GM19438 (cell line): ENCODE measurements at regions not wholly inside any gene's neighbourhood (a gene's known extent, or its start where the extent isn't known, plus 50 kb on each side); places are given as distances from the start of the nearest gene placed in this dataset.
"Not testable (repeated sequence)": the region's sequence is repeated elsewhere in the genome, so short reads cannot be mapped to it uniquely, and the experiment has no call there.

Experiments used
- ATAC-seq: cut with Tn5 transposase; IDR thresholded peaks from one replicate; pipeline ENCODE4 v1.9.1; 2021; ENCODE audit warnings: low read depth; ENCODE audit not compliant: unreplicated experiment

DNA sequence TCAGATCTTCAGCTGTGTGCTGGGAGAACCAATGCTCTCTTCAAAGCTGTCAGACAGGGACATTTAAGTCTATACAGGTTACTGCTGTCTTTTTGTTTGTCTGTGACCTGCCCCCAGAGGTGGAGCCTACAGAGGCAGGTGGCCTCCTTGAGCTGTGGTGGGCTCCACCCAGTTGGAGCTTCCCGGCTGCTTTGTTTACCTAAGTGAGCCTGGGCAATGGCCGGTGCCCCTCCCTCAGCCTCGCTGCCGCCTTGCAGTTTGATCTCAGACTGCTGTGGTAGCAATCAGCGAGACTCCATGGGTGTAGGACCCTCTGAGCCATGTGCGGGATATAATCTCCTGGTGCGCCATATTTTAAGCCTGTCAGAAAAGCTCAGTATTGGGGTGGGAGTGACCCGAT lies 745.8 kb upstream of the POU3F2 start:
- ATAC-seq, result not testable (repeated sequence)

DNA sequence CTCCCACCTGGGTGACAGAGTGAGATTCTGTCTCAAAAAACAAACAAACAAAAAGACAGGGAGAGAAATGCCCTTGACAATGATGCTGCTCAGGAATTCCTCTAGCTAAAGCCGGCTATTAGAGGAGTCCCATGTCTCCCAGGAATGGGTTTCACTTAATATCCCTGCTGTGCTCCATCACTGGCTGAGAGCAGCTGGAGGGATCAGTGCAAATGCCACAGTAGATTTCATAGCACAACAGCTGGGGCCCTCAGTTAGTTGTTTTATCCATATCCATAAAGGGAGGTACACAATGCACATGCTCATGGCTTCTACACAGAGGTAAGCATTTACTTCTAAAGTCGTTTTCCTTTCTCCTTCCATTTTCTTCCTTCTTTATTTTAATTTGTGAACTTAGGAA lies 742.0 kb upstream of the POU3F2 start:
- ATAC-seq, result no peak

DNA sequence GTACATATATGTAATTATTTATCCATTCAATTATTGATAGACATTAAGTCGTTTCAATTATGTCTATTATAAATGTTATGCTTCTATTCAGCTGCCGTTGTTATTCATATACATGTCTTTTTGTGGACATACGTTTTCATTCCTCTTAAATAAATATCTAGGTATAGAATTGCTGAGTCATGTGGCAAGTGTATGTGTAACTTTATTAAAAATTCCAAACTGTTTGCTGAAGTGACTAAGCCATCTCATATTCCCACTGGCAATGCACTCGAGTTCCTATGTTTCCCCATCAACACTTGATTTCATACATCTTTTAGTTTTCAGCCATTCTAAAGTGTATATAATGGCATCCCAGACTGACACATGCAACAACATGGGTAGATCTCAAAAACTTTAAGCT lies 739.7 kb upstream of the POU3F2 start:
- ATAC-seq, result no peak

- no peak for ATAC-seq
These were observed 726.6 kb upstream of the POU3F2 start for GRCh38 chr6:98107801-98108200.

DNA sequence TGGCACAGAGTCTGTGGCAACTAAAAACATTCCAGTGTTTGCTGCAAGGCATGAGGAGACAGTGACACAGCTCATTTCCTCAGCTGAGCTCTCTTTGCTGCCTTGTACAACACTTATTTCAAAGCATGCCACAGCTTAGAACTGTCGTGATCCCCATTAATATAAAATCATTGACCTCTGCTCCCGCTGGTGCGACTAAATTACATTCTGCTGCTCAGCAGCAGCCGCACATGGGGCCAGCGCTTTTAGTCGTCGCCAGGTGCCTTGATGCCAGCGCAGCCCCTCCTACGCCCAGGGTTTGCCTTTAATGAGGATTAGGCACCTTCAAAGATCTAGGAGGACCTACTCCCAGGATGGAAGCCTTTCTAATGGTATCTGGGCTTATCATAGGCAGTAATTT lies 717.9 kb upstream of the POU3F2 start:
- ATAC-seq, result no peak

DNA sequence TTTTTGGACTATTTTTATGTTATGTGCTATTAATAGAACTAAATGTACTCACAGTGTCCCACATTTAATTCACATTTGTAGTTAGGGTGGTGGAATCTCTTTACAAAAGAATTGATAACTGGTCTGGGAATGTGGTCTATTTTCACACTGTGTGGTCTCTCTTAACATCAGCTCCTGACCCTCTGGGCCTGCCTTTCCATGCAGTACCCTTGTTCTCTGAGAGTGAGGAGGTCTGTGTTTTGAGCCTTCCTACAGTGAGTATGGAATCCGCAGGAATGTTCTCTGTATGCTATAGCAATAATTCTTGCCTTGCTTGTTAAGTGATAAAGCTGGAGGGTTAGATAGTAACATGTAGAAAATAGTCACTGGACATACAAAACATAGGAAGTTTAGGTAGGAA lies 717.3 kb upstream of the POU3F2 start:
- no peak for ATAC-seq

- ATAC-seq, result no peak
These were observed 715.9 kb upstream of the POU3F2 start for GRCh38 chr6:98118397-98119045.

DNA sequence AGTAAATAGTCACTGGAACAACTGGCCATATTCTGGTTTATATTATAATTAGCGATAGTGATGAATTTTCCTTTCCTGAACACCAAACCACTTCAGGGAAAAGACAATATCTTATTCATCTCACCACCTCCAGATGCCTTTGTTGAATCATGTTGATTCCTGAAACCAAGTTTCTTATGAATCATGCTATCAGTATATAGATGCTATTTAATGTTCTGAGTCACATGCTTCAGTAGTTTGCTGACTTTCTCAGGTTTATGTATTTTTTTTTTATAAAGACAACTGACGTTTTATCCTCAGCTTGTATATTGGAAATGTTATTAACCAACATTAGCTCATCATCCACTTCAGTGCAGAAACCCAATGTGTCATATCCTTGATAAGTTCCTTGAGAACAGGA lies 710.2 kb upstream of the POU3F2 start:
- ATAC-seq, result no peak

DNA sequence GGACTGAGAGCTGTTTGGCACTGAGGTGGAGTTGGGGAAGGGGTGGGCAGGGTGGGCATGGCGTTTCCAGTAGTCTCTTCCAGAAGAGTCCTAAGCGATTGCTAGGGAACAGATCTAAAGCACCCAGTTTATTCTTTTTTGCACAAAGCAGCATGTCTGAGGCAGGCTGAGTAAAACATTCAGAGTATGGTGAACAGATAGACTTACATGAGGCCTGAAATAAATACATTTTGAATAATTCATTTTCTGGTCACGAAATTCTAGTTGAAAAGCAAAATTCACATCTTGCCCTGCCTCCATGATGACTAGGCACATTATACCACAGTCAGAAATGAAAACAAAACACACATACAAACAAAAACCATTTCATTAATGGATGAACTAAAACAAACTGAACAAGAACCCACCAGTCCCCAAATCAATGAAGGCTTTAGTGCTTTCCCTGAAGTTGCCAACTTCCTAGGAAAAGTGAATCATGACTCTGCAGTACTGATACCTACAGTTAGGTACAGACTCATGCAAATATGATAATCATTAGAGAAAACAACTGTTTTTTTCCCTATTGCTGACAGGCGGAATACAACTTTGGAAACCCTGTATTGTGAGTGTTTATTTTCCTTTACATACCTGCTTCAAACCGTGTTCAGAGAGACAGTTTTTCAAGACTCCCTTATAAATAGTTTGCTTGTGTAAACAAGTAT lies 702.9 kb upstream of the POU3F2 start:
- ATAC-seq, result no peak

GRCh38 chr6:98136333-98136732 lies 698.0 kb upstream of the POU3F2 start:
- ATAC-seq, result no peak

DNA sequence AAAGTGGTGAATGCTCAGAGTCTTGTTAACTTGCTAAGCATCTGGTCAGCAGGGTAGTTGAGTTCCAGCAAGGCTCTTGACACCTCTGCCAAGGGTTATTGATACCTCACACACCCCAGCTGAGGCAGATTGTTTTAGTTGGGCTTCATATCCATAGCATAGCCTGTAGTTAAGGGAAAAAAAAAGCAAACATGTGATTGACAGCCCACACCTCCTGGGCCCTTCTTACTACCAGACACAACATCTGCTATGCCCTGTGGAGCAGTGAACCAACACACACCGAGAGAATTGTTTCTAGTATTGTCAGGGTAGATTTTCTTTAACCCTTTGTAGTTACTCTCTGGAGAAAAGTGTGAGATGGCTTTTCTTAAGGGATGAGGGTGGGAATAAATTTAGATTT lies 697.0 kb upstream of the POU3F2 start:
- no peak for ATAC-seq

DNA sequence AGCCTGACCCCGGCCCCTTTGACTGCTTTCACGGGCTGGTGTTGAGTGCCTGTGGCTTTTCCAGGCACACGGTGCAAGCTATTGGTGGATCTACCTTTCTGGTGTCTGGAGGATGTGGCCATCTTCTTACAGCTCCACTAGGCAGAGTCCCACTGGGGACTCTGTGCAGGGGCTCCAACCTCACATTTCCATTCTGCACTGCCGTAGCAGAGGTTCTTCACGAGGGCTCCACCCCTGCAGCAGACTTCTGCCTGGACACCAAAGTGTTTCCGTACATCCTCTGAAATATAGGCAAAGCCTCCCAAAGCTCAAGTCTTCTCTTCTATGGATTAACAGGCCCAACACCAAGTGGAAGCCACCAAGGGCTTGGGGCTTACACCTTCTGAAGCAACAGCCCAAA lies 691.5 kb upstream of the POU3F2 start:
- ATAC-seq, result no peak

DNA sequence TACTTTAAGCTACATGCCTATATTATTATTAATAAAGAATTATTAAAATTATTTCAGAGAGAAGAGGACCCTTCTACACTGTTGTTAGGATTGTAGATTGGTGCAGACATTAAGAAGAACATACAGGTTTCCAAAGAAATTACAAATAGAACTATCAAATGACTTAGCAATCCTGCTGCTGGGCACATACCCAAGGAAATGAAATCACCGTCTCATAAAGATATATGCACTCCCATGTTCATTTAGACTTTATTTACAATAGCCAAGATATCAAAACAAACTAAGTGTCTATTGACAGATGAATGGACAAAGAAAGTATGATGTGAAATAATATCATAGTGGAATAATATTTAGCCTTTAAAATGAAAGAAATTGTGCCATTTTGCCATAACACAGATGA lies 687.7 kb upstream of the POU3F2 start:
- no peak for ATAC-seq

DNA sequence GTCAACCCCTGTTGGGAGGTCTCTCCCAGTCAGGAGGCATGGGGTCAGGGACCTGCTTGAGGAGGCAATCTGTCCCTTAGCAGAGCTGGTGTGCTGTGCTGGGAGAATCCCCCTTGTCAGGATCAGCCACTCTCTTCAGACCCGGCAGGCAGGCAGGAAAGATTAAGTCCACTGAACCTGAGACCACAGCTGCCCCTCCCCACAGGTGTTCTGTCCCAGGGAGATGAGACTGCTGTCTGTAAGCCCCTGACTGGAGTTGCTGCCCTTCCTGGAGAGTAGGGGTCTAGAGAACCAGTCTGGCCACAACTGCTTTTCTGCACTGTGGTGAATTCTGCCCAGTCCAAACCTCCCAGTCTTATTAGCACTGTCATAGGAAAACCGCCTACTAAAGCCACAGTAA lies 677.8 kb upstream of the POU3F2 start:
- no peak for ATAC-seq

DNA sequence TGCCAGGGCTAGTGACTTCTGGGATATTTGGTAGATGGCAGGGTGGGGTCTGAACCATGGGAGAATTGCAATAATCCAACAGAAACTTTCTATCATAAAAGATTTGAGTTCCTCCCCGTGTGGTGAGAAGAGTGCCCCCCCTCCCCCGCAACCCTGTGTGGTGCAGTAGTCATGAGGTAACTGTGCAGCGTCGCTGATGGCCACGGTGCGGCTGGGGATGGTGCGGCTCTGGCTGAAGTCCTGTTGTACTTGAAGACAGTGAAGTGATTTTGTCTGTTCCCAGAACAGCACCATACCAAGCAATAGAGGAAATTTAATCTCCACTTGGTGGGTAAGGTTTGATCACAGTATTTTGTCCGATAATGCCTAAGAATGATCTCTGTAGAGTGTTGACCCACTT lies 654.8 kb upstream of the POU3F2 start:
- ATAC-seq, result no peak

DNA sequence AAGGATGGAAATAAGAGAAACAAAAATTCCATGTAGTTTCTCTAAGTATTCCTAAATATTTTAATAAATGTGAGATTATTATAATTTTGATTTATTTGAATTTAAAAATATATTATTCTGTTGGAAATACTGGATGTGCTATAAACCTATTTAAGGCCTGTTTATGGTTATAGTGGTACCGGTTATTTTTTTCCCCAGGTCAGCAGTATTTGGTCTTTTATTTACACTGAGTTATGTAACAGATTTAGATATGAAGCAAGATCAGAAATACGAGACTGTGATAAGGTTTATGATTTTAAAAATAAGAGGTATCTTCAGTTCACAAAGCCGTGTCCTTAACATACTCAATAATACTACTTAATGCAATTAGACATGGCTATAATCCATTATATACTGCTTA lies 634.3 kb upstream of the POU3F2 start:
- ATAC-seq, result no peak

GRCh38 chr6:98203170-98203806 lies 631.1 kb upstream of the POU3F2 start:
- no peak for ATAC-seq

GRCh38 chr6:98212468-98212867 lies 621.9 kb upstream of the POU3F2 start:
- ATAC-seq, result no peak

DNA sequence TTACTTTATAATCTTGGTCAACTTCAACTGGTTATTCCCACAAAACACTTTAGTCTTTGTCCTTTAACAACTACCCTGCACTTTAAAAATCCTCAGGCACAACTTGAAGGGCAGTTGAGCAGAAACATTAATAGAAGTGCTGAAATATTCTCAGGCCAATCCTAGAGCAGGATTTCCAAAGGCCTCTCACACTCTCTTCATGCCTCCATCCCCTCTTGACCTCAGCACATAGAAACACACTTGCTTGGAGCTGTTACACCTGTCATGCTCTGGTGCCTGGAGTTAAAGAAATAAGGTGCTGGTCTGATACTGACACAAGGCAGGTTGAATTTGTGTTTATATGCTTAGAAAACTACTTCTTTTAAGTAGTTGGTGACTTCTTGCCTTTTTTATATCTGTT lies 618.8 kb upstream of the POU3F2 start:
- ATAC-seq, result no peak

GRCh38 chr6:98230250-98230649 lies 604.1 kb upstream of the POU3F2 start:
- no peak for ATAC-seq

GRCh38 chr6:98239057-98239456 lies 595.3 kb upstream of the POU3F2 start:
- no peak for ATAC-seq

- no peak for ATAC-seq
These were observed 592.7 kb upstream of the POU3F2 start for GRCh38 chr6:98241630-98242029.
